ENCODE measurements at regions not wholly inside any gene's neighbourhood (a gene's known extent, or its start where the extent isn't known, plus 50 kb on each side); places are given as distances from the start of the nearest gene placed in this dataset.

DNA sequence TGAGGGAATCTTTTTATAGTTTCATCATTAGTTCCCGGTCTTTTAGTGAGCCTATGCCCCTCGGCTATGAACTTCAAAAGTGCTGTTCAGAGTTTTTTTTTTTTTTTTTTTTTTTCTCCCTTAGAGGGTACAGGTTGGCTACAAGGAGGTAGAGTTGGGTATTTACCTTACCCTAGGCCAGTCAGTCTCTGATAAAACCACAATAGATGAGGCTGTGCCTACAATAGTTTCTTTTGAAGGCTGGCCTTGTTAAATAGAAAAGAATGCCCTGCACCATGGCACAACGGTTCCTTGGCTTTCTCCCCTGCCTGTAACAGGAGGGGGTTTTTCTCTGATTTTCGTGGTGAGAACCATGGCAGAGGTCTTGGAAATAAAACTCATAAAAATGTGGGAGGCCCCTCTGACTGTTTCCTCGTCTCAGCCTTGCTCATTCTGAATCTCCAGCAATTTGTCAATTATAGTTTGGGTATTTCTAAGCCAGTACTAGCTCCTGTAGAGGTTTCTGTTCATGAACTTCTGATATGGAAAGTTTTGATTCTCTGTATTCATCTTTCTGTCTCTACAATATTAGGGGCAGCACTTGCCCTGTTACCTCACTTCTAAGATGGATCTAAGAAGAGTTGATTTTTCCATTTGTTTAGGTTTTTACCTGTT is 152.0 kb downstream of the MTRR start:
- Histone ChIP-seq H3K9me3 (ENCODE audit: low read length) (no peaks in the 10 kb centered on the region), H3K4me3 (ENCODE audit: low read length) (no peak overlapping the region), H3K27ac (ENCODE audit: low read depth, low read length) (no peak overlapping the region), H3K36me3 (ENCODE audit: insufficient read depth, low read length) (no peaks in the 10 kb centered on the region), H3K4me1 (ENCODE audit: insufficient read depth, low read length) (no peaks in the 10 kb centered on the region), H3K27me3 (ENCODE audit: insufficient read depth, low read length, poor library complexity, severe bottlenecking) (no peaks in the 10 kb centered on the region)
- Mint-ChIP-seq H3K27ac (no peak overlapping the region), H3K4me1 (no peaks in the 10 kb centered on the region), H3K27me3 (no peaks in the 10 kb centered on the region), H3K36me3 (no peaks in the 10 kb centered on the region), H3K4me3 (no peak overlapping the region), H3K9me3 (peaks cover 0 to 11% (median 3%) of the 10 kb centered on the region in 5 donors)
- no peak for DNase-seq
- ChIA-PET CTCF (no interaction called here), POLR2A (no interaction called here)

DNA sequence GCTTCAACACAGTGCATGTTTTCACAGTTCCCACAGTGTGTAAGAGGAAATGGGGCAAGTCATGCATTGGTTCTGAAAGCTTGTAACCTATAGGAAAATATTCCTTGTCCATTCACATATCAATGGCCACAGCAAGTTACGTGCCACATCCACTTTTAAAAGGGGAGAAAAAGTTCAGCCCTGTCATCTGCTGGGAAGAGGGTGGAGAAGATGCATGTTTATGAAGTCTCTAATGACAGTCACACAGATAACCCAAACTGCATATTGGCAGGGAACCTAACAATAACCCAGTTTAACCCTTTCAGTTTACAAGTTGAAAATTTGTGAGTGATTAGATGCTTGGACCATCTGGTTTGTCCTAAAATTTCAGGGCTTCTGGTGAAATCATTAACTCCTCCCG is 159.3 kb downstream of the MTRR start:
- Histone ChIP-seq H3K4me3 (ENCODE audit: low read length) (no peak overlapping the region), H3K27ac (ENCODE audit: low read depth, low read length) (no peak overlapping the region), H3K4me1 (ENCODE audit: insufficient read depth, low read length) (no peaks in the 10 kb centered on the region), H3K27me3 (ENCODE audit: insufficient read depth, low read length, poor library complexity, severe bottlenecking) (no peaks in the 10 kb centered on the region), H3K9me3 (ENCODE audit: low read length) (no peaks in the 10 kb centered on the region), H3K36me3 (ENCODE audit: insufficient read depth, low read length) (no peaks in the 10 kb centered on the region)
- no peaks in the 10 kb centered on the region for H3K27me3 Mint-ChIP-seq
- no peaks in the 10 kb centered on the region for H3K36me3 Mint-ChIP-seq
- H3K9me3 Mint-ChIP-seq = peaks cover 0 to 5% (median 2%) of the 10 kb centered on the region in 5 donors
- H3K4me1 Mint-ChIP-seq = no peaks in the 10 kb centered on the region
- DNase-seq = no peak
- ChIA-PET CTCF (no interaction called here), POLR2A (no interaction called here)
- H3K27ac Mint-ChIP-seq = no peak overlapping the region
- H3K4me3 Mint-ChIP-seq = no peak overlapping the region

DNA sequence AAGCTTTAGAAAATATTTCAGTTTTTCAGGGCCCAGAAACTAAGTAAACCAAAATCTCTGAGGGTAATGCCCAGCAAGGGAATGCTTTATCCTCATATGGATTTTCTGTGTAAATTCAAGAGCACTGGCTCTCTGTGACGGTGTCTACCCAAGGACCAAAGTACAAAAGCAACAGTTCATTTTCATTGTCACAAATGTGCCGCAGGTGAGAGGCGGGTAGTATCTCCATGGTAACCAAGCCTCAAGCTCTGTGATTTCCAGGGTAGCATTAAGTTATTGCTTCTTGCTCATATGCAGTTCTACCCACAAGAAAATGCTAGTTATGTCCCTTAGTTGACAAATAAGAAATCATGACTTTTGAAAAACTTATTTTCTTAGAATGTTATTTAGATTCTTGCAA is 164.3 kb downstream of the MTRR start:
- POLR2A ChIA-PET = no interaction called here
- Mint-ChIP-seq H3K4me1 (no peaks in the 10 kb centered on the region), H3K9me3 (peaks cover 0 to 9% (median 0%) of the 10 kb centered on the region in 5 donors), H3K36me3 (no peaks in the 10 kb centered on the region), H3K4me3 (no peak overlapping the region), H3K27me3 (no peaks in the 10 kb centered on the region), H3K27ac (no peak overlapping the region)
- Histone ChIP-seq H3K36me3 (ENCODE audit: insufficient read depth, low read length) (no peaks in the 10 kb centered on the region), H3K27ac (ENCODE audit: low read depth, low read length) (no peak overlapping the region), H3K4me3 (ENCODE audit: low read length) (no peak overlapping the region), H3K9me3 (ENCODE audit: low read length) (no peaks in the 10 kb centered on the region), H3K4me1 (ENCODE audit: insufficient read depth, low read length) (no peaks in the 10 kb centered on the region), H3K27me3 (ENCODE audit: insufficient read depth, low read length, poor library complexity, severe bottlenecking) (no peaks in the 10 kb centered on the region)
- no peak for DNase-seq
- CTCF ChIA-PET = no interaction called here

DNA sequence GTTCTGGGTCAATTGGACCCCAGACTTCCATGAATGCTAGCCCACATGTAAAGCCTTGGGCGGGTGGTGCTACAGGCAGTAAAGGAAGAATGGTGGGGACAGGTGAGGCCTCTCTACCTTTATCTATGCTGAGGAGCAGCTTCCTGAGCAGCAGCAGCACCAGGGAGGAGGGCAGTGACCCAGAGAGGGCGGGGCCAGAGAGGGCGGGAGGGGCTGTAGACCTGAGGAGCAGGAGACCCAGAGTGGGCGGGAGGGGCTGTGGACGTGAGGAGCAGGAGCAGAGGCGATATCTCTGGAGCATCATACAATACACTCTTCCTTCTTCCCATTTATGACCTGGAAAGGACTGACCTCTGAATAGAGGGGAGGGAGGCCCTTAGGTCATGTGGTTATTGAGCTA is 165.9 kb downstream of the MTRR start:
- ChIA-PET CTCF (no interaction called here), POLR2A (no interaction called here)
- Histone ChIP-seq H3K36me3 (ENCODE audit: insufficient read depth, low read length) (no peaks in the 10 kb centered on the region), H3K27me3 (ENCODE audit: insufficient read depth, low read length, poor library complexity, severe bottlenecking) (no peaks in the 10 kb centered on the region), H3K4me3 (ENCODE audit: low read length) (no peak overlapping the region), H3K27ac (ENCODE audit: low read depth, low read length) (no peak overlapping the region), H3K9me3 (ENCODE audit: low read length) (no peaks in the 10 kb centered on the region), H3K4me1 (ENCODE audit: insufficient read depth, low read length) (no peaks in the 10 kb centered on the region)
- no peak overlapping the region for H3K27ac Mint-ChIP-seq
- H3K36me3 Mint-ChIP-seq = no peaks in the 10 kb centered on the region
- H3K27me3 Mint-ChIP-seq = no peaks in the 10 kb centered on the region
- H3K4me1 Mint-ChIP-seq = no peaks in the 10 kb centered on the region
- no peak for DNase-seq
- H3K9me3 Mint-ChIP-seq = peaks cover 0 to 9% (median 1%) of the 10 kb centered on the region in 5 donors
- no peak overlapping the region for H3K4me3 Mint-ChIP-seq

DNA sequence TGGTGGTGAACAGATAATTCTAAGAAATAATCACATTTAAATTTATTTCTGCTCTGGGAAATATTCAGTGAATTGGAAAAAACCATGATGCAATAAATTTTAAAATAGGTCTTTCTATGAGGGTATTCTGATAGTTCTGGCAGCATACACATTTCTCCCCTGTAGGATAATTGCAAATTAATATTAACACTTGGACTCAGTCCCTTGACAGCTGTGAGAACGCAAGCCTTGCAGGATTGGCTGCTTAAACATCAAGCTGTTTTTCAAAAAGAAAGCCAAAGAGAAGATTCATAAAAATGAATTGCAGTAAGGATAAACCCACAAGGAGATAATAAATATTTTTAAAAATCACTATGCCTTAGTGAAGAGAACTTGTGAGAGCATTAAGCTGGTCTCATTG is 180.0 kb downstream of the MTRR start:
- ChIA-PET CTCF (no interaction called here), POLR2A (no interaction called here)
- no peak overlapping the region for H3K4me3 Mint-ChIP-seq
- peaks cover 0 to 2% of the 10 kb centered on the region in 2 donors for H3K27me3 Mint-ChIP-seq
- Histone ChIP-seq H3K4me3 (ENCODE audit: low read length) (no peak overlapping the region), H3K36me3 (ENCODE audit: insufficient read depth, low read length) (no peaks in the 10 kb centered on the region), H3K27ac (ENCODE audit: low read depth, low read length) (no peak overlapping the region), H3K4me1 (ENCODE audit: insufficient read depth, low read length) (no peaks in the 10 kb centered on the region), H3K27me3 (ENCODE audit: insufficient read depth, low read length, poor library complexity, severe bottlenecking) (no peaks in the 10 kb centered on the region), H3K9me3 (ENCODE audit: low read length) (no peaks in the 10 kb centered on the region)
- H3K9me3 Mint-ChIP-seq = peaks cover 4 to 17% (median 12%) of the 10 kb centered on the region in 5 donors
- no peak for DNase-seq
- no peaks in the 10 kb centered on the region for H3K4me1 Mint-ChIP-seq
- no peaks in the 10 kb centered on the region for H3K36me3 Mint-ChIP-seq
- no peak overlapping the region for H3K27ac Mint-ChIP-seq

DNA sequence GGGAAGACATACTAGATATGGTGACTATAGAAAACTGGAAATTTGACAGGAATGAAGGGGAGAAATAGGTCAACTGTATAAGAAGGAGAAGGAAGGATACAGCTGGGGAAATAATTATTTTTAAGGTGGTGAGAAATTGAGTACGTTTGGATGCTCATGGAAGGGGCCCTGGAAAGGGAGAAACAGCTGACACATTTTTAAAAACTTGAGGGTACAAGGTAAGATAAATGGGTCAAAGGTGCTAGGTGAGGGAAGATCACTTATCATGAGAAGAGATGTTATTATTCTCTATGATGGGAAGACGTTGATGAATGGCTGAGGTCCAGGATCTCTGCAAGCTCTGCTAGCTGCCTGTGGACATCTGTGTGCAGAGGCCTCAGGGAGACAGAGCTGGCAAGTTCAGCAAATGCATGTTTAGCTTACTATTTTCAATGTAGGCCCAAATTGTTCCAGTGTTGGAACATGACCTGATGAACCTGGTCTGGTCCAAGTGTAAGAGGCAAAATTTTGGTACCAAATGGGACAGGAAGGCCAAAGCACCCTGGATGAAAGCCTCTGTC is 181.7 kb downstream of the MTRR start:
- CTCF ChIA-PET = no interaction called here
- H3K4me1 Mint-ChIP-seq = no peaks in the 10 kb centered on the region

DNA sequence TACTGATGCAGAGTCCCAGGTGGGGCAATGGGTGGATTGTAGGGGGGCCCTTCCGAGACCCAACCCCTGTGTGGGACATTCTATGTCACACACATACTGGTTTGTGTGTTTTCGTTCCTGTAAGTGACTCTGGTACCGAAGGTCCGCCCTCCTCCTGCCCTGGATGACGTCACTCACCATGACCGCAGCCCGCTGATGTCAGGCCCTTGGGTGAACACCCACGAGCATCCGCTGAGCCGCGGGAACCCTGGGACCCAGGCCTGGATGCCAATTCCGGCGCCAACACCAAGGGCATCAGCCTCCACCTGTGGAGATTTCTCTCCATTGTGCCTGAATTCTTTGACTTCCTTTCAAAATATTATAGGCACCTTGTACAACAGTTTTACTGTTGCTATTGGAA is 184.3 kb downstream of the MTRR start:
- H3K4me1 ChIP-seq (ENCODE audit: insufficient read depth, low read length) = no peaks in the 10 kb centered on the region
- no peak for DNase-seq
- no peak overlapping the region for H3K27ac ChIP-seq (ENCODE audit: low read depth, low read length)
- H3K4me3 ChIP-seq (ENCODE audit: low read length) = no peak overlapping the region
- H3K4me3 Mint-ChIP-seq = no peak overlapping the region
- no peaks in the 10 kb centered on the region for H3K36me3 Mint-ChIP-seq
- no peaks in the 10 kb centered on the region for H3K9me3 ChIP-seq (ENCODE audit: low read length)
- H3K36me3 ChIP-seq (ENCODE audit: insufficient read depth, low read length) = no peaks in the 10 kb centered on the region
- H3K4me1 Mint-ChIP-seq = no peaks in the 10 kb centered on the region
- H3K27me3 ChIP-seq (ENCODE audit: insufficient read depth, low read length, poor library complexity, severe bottlenecking) = no peaks in the 10 kb centered on the region
- CTCF ChIA-PET = no interaction called here
- POLR2A ChIA-PET = no interaction called here
- H3K27me3 Mint-ChIP-seq = no peaks in the 10 kb centered on the region
- H3K27ac Mint-ChIP-seq = no peak overlapping the region
- H3K9me3 Mint-ChIP-seq = peaks cover 0 to 11% (median 3%) of the 10 kb centered on the region in 5 donors

More for the DNA sequence above, 181.7 kb downstream of the MTRR start:
- no peaks in the 10 kb centered on the region for H3K9me3 ChIP-seq (ENCODE audit: low read length)
- Mint-ChIP-seq H3K4me3 (no peak overlapping the region), H3K36me3 (no peaks in the 10 kb centered on the region), H3K27me3 (peaks cover 0 to 2% of the 10 kb centered on the region in 2 donors), H3K9me3 (peaks cover 2 to 15% (median 4%) of the 10 kb centered on the region in 5 donors), H3K27ac (no peak overlapping the region)
- H3K27me3 ChIP-seq (ENCODE audit: insufficient read depth, low read length, poor library complexity, severe bottlenecking) = no peaks in the 10 kb centered on the region
- DNase-seq = no peak
- POLR2A ChIA-PET = no interaction called here
- no peak overlapping the region for H3K27ac ChIP-seq (ENCODE audit: low read depth, low read length)
- H3K4me3 ChIP-seq (ENCODE audit: low read length) = no peak overlapping the region
- H3K36me3 ChIP-seq (ENCODE audit: insufficient read depth, low read length) = no peaks in the 10 kb centered on the region
- no peaks in the 10 kb centered on the region for H3K4me1 ChIP-seq (ENCODE audit: insufficient read depth, low read length)

DNA sequence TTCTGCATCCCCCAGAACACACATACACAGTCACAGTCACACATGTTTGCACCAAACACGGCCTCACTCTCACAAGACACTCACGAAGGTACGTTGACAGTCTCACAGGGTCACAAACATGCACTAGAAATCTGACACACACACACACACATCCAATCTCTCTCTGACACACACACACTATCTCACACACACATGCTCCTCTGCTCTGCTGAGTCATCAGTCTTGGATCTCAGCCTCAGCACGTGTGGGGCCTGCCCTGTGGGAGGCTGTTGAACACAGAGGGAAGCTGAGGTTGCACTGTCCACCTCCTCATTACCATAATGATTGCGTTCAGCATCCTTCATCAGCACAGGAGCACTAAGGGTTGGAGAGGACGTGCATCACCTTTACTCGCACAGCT is 188.8 kb downstream of the MTRR start:
- Mint-ChIP-seq H3K27ac (no peak overlapping the region), H3K9me3 (peaks cover 0 to 8% (median 0%) of the 10 kb centered on the region in 5 donors), H3K36me3 (no peaks in the 10 kb centered on the region), H3K4me1 (no peaks in the 10 kb centered on the region), H3K4me3 (no peak overlapping the region), H3K27me3 (no peaks in the 10 kb centered on the region)
- Histone ChIP-seq H3K27me3 (ENCODE audit: insufficient read depth, low read length, poor library complexity, severe bottlenecking) (no peaks in the 10 kb centered on the region), H3K36me3 (ENCODE audit: insufficient read depth, low read length) (no peaks in the 10 kb centered on the region), H3K4me1 (ENCODE audit: insufficient read depth, low read length) (no peaks in the 10 kb centered on the region), H3K9me3 (ENCODE audit: low read length) (no peaks in the 10 kb centered on the region), H3K4me3 (ENCODE audit: low read length) (no peak overlapping the region), H3K27ac (ENCODE audit: low read depth, low read length) (no peak overlapping the region)
- ChIA-PET POLR2A (no interaction called here), CTCF (no interaction called here)
- no peak for DNase-seq

Data from CD8-positive, alpha-beta memory T cell (primary cell).